Stimulated activated effector memory CD8-positive, alpha-beta T cell treated with anti-CD3 and anti-CD28 coated beads, Interleukin-12 subunit alpha, Interleukin-12 subunit beta, amount 100 ng/mL, for 72 hours (primary cell): ENCODE measurements at regions not wholly inside any gene's neighbourhood (a gene's known extent, or its start where the extent isn't known, plus 50 kb on each side); places are given as distances from the start of the nearest gene placed in this dataset.
A peak's percentile ranks its signal among the peaks of the same experiment; 100 is the strongest.

Experiments
- ATAC-seq: fragments of 150-1000 bp; cut with Tn5 transposase; 2 replicates; pipeline ENCODE4 v1.10.0; 2021
- DNase-seq, 2 donors: peaks; one replicate each; pipeline ENCODE4 v3.0.0; 2021 to 2022; ENCODE audit warnings: low spot score in 2 of 2
- H3K27ac Mint-ChIP-seq: one replicate; pipeline ENCODE4 v1.8.0; 2022; ENCODE audit warnings: mild to moderate bottlenecking, mixed read lengths
- H3K36me3 Mint-ChIP-seq: one replicate; pipeline ENCODE4 v1.8.0; 2022; ENCODE audit warnings: mild to moderate bottlenecking, mixed read lengths
- H3K4me1 Mint-ChIP-seq: one replicate; pipeline ENCODE4 v1.8.0; 2022; ENCODE audit warnings: mixed read lengths
- H3K4me3 Mint-ChIP-seq: one replicate; pipeline ENCODE4 v1.8.0; 2022; ENCODE audit warnings: mild to moderate bottlenecking, mixed read lengths
- H3K9me3 Mint-ChIP-seq: one replicate; pipeline ENCODE4 v1.8.0; 2022; ENCODE audit warnings: mixed read lengths

DNA sequence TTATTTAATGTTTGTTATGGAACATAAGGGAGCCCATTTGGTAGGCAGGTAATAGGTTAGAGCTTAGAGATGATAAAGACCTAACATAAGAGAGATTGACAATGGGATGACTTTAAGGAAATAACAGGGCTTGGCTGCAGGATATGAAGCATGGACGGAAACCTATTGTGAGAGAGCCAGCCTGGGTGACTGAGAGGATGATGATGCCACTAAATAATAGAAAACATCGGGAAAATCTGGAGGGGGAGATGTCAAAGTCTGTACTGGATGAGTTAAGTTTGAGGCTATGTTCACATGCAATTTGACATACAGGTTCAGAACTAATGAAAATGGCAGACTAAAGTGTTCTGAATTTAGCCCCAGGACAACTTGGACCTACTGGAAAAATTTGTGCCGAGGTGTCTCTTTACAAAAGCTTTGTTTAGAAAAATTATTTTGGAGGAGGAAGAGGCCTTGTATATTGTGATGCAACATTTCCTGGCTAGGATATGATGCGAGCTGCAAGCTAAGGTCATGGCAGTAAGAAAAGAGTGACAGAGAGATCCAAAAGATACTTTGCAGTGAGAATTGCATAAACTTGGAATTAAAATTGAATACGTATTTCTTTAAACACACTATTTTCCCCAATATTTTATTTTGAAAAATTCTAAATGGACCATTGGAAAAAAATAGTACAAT is 339.3 kb upstream of the PLET1 start:
- ATAC-seq (no peak), DNase-seq (no peak)
- H3K4me1 Mint-ChIP-seq, result no peaks in the 10 kb centered on the region
- H3K4me3 Mint-ChIP-seq, result no peak overlapping the region
- H3K36me3 Mint-ChIP-seq, result no peaks in the 10 kb centered on the region
- H3K27ac Mint-ChIP-seq, result no peak overlapping the region
- no peaks in the 10 kb centered on the region for H3K9me3 Mint-ChIP-seq

DNA sequence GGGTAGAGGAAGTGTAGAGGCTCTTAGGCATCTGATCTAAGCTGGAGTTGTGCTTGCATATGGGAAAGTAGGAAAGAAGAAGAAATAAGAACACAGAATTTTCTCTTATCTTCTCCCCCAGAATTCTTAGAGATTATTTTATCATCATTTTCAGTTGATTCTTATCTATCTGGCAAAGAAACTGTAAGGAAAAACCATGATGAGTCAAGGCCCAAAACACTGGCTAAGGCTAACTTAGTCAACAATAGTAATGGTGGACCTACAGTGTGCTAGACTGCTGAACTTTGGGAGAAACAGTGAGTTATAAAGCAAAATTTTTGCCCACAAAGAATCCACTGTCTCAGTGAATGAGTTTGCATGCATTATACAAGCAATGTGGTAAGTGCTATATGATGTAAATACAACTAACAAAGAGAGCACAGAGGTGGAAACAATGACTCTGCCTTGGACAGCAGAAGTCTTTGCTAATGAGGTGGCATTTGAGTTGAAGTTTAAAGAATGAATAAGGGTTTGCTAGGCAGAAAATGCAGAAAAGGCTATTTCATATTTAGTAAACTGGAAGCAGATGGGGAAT is 344.5 kb upstream of the PLET1 start:
- ATAC-seq (peak; percentile 54), DNase-seq (no peak)
- Mint-ChIP-seq H3K9me3 (no peaks in the 10 kb centered on the region), H3K4me1 (no peaks in the 10 kb centered on the region), H3K27ac (no peak overlapping the region), H3K36me3 (no peaks in the 10 kb centered on the region), H3K4me3 (no peak overlapping the region)

DNA sequence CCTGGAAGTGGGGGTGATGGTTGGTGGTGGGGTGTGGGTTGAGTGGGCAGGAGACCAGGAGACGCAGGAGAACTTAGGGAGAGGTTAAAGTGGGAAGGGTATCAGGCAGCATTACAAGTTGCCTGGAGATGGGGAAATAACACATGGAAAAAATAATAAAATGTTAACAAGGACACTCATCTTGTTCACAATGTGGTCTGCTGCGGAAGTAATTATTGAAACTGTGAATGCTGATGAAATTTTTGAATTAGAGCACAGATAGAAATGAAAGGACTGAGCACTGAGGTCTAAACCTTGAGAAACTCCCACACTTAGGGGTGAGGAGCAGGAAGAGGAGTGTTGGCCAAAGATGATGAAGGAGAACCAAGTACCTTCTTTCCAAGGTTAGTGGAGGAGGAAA is 346.0 kb upstream of the PLET1 start:
- no peaks in the 10 kb centered on the region for H3K36me3 Mint-ChIP-seq
- no peak overlapping the region for H3K4me3 Mint-ChIP-seq
- DNase-seq (no peak), ATAC-seq (no peak)
- H3K4me1 Mint-ChIP-seq, result no peaks in the 10 kb centered on the region
- H3K27ac Mint-ChIP-seq, result no peak overlapping the region
- no peaks in the 10 kb centered on the region for H3K9me3 Mint-ChIP-seq

DNA sequence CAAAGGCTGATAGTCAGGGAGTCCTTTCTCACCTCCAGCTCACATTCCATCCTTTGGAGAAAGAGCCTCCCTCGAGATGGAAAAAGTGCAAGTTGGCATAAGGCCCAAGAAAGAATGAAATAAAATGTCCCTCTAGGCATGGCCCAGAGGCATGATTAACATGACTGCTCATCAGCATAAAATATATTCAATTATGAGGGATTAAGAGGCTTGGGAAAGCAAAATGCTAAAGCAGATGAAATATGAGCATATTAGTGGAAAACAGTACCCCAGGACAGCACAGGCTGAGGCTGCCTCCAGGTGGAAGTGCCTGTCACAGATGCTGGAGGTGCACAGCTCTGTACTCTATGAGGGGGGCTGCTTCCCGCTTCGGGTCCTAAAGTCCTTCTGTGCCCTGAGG is 347.8 kb upstream of the PLET1 start:
- DNase-seq, result no peak
- no peak overlapping the region for H3K4me3 Mint-ChIP-seq
- ATAC-seq, result no peak
- no peaks in the 10 kb centered on the region for H3K36me3 Mint-ChIP-seq
- H3K4me1 Mint-ChIP-seq, result no peaks in the 10 kb centered on the region
- no peak overlapping the region for H3K27ac Mint-ChIP-seq
- no peaks in the 10 kb centered on the region for H3K9me3 Mint-ChIP-seq

DNA sequence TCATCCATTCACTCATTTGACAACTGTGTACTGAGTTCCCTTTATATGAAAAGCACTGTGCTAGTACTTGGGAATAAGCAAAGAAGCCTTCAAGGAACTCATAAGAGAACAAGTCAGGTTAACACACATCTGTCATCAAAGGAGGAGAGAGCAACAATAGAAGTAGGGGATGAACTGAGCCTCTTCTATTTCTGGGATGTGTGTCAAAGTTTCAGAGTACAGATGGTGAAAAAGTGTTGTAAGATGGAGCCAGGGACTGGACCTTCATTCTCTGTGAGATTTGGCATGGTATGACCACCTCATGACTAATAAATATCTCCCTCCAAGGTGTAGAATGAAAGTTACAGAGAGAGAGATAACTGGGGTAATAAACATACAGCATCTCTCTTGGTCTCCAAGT is 349.8 kb upstream of the PLET1 start:
- H3K4me1 Mint-ChIP-seq, result no peaks in the 10 kb centered on the region
- no peak overlapping the region for H3K4me3 Mint-ChIP-seq
- H3K36me3 Mint-ChIP-seq, result no peaks in the 10 kb centered on the region
- H3K27ac Mint-ChIP-seq, result no peak overlapping the region
- ATAC-seq, result no peak
- no peaks in the 10 kb centered on the region for H3K9me3 Mint-ChIP-seq
- no peak for DNase-seq

DNA sequence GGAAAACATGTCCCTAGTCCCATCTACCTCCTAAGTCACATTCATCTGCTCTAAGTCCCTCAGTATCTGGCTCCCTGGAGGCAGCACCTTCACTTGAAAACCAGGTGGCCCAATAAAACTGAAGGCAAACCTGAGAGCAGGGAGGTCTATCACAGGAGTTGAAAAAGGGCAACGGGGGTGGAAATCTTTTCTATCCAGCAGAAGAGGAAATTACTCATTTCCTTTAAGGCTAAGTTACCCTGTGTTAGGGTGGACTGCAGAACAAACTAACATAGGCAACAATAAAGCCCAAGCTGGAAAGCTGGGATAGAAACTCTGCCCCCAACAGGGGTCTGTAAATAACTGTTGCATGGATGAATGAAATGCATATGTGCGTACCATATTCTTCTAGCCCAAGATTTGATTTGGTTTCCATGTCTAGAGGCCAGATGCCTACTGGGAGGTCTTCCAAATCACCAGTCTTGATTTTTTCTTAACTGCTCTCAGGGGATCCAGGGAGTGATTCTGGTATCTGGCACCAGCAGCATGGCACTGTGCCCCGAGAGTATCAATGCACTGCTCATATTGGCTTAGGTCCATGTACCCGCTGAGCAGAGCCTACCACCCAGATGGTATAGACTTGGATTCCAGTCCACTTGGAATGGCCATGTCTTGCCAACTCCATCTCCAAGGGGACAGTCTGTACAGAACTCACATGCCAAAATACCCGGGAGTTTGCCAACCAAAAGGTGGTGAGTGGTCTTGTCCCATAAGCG is 350.0 kb upstream of the NCAM1 start:
- Mint-ChIP-seq H3K27ac (no peak overlapping the region), H3K36me3 (no peaks in the 10 kb centered on the region), H3K4me3 (no peak overlapping the region), H3K9me3 (no peaks in the 10 kb centered on the region), H3K4me1 (no peaks in the 10 kb centered on the region)
- no peak for ATAC-seq
- DNase-seq, result no peak

DNA sequence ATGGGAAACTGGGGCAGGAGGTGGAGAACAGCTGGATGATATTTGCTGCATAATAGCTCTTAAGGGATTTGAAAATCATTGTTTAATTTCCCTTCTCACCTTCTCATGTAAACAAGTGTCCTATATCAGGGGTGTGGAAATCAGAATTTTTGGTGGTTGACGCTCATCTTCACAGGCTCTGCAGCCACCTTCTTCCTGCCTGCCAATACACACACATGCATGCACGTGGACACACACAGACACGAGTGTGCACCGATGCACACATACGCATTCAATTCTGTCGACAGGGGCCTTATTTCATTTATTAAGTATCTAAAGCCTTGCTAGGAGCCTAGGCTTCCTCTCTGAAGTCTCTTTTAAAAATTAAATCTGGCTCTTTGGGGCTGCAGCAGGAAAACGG is 349.4 kb upstream of the NCAM1 start:
- H3K36me3 Mint-ChIP-seq, result no peaks in the 10 kb centered on the region
- ATAC-seq (no peak), DNase-seq (no peak)
- no peaks in the 10 kb centered on the region for H3K9me3 Mint-ChIP-seq
- no peak overlapping the region for H3K4me3 Mint-ChIP-seq
- H3K4me1 Mint-ChIP-seq, result no peaks in the 10 kb centered on the region
- no peak overlapping the region for H3K27ac Mint-ChIP-seq

DNA sequence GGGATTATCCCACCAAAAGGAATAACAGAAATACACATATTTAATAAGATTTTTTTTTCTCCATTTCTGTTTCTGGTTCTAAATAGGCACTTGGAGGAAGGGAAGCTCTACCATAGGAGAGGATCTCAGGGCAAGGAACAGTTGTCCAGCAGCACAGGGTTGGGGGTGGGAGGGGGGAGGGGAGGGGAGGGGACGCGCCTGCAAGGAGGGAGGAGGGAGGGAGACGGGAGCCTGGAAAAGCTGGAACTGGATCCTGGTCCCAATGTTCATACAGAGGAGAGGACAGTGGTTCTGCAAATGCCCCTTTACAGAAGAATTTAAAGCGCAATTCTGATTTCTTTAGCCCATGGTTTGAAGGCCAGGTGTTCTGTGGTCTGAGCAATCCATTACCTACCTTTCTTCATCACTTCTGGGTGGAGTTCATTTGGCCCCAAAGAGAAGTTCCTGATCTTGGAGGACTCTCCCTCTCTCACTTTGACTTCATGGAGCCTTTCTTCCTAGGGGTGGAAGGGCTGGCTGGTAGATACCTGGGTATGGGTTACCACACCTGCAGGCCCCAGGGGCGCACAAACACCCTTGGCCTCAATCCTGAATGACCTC is 348.9 kb upstream of the NCAM1 start:
- Mint-ChIP-seq H3K4me3 (no peak overlapping the region), H3K36me3 (no peaks in the 10 kb centered on the region), H3K9me3 (no peaks in the 10 kb centered on the region), H3K27ac (no peak overlapping the region), H3K4me1 (no peaks in the 10 kb centered on the region)
- no peak for DNase-seq
- no peak for ATAC-seq

DNA sequence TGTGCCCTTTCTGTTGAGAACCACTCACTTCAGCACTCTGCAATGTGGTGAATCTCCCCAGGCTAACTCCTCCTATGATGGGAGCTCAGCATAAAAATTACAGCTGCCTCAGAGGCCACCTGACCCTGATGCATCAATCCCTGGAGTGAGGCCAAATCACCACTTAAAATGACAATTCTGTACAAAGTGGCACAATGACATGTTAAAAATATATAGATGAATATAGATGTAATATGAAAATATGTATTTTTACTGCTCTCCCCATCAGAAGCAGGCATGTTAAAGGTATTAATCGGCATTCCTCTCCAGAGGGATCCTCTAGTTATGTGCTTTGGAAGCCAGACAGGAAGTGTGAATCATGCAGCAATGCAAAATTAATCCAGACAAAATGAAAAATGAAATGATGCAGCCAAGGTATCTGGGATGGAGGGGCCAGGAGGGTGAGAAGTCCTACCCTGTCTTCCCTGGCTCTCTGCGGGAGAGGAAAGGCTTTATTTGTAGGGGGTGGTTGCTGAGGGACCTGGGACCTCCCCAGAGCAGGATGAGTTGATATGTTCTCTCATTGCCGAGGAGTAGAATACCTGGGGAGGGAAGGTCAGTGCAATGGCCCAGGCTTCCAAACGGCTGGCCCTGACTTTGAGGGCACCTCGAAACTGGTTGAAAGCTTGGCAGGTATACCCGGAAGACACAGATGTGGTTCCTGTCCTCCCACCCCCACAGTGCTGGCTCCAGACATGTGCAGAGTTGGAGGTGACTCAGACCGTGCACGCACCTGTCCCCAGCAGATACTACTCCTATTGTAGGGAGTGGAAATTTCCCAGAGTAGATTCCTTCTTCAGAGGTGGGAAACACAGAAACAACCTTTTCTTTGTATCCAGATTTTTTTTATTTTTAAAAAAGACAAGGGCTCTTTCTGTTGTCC is 347.9 kb upstream of the NCAM1 start:
- no peaks in the 10 kb centered on the region for H3K4me1 Mint-ChIP-seq
- H3K27ac Mint-ChIP-seq, result no peak overlapping the region

DNA sequence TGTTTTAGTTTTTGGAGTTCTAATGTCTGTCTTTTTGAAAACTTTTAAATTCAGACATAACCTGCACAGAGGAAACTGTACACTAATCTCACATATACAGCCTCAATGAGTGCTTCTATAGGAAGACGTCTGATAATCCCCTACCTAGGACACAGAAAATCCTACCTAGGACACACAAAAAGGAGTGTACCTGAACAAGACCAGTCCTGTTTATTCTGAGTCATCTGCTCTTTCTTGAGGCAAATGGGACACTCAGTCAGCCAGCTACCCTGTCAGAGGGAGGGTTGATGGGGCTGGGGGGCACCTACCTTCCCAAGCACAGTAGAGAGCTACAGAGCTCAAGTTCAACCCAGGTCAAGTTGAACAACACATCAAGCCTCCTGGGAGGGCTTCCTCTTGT is 346.6 kb upstream of the NCAM1 start:
- no peaks in the 10 kb centered on the region for H3K4me1 Mint-ChIP-seq
- ATAC-seq (no peak), DNase-seq (no peak)
- no peaks in the 10 kb centered on the region for H3K9me3 Mint-ChIP-seq
- H3K36me3 Mint-ChIP-seq, result no peaks in the 10 kb centered on the region
- H3K27ac Mint-ChIP-seq, result no peak overlapping the region
- no peak overlapping the region for H3K4me3 Mint-ChIP-seq

More for the DNA sequence above, 347.9 kb upstream of the NCAM1 start:
- Mint-ChIP-seq H3K36me3 (no peaks in the 10 kb centered on the region), H3K9me3 (no peaks in the 10 kb centered on the region), H3K4me3 (no peak overlapping the region)
- DNase-seq, result no peak
- no peak for ATAC-seq

DNA sequence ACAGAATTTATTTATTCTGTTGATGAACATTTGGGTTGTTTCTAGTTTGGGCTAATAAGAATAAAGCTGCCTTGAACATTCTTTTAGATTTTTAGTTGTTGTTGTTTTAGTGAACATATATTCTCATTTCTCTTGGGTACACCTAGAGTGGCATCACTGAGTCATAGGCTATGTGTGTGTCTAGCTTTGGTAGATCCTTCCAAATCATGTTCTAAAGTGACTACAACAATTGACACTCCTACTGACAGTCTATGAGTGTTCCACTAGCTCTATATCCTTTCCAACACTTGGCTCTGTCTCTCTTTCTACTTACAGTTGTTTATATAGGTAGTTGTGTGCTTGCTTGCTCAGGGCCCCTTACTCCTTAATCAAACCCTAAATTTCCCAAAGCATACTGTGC is 346.0 kb upstream of the NCAM1 start:
- no peak for ATAC-seq

DNA sequence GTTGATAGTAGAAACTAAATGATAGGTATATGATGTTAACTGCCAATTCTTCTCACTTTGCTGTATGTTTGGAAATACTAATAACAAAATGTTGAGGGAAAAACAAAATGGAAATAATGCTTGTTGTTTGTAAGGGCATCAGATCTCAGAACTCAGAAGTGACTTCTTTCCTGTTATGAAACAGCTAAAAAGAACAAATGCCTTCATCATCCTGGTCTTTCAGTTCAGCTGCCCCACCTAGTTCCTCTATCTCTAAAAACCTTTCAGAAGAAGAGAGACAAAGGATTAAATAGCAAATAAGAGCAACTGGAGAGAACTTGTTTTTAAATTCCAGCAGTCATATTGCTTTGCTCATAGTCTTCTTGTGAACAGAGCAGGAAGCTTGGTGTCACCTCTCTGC is 345.3 kb upstream of the NCAM1 start:
- H3K4me1 Mint-ChIP-seq, result no peaks in the 10 kb centered on the region
- H3K27ac Mint-ChIP-seq, result no peak overlapping the region
- H3K36me3 Mint-ChIP-seq, result no peaks in the 10 kb centered on the region
- no peaks in the 10 kb centered on the region for H3K9me3 Mint-ChIP-seq
- ATAC-seq (no peak), DNase-seq (no peak)
- H3K4me3 Mint-ChIP-seq, result no peak overlapping the region

More for the DNA sequence above, 346.0 kb upstream of the NCAM1 start:
- no peak overlapping the region for H3K27ac Mint-ChIP-seq
- H3K4me3 Mint-ChIP-seq, result no peak overlapping the region
- no peak for DNase-seq
- H3K9me3 Mint-ChIP-seq, result no peaks in the 10 kb centered on the region
- no peaks in the 10 kb centered on the region for H3K4me1 Mint-ChIP-seq
- no peaks in the 10 kb centered on the region for H3K36me3 Mint-ChIP-seq

DNA sequence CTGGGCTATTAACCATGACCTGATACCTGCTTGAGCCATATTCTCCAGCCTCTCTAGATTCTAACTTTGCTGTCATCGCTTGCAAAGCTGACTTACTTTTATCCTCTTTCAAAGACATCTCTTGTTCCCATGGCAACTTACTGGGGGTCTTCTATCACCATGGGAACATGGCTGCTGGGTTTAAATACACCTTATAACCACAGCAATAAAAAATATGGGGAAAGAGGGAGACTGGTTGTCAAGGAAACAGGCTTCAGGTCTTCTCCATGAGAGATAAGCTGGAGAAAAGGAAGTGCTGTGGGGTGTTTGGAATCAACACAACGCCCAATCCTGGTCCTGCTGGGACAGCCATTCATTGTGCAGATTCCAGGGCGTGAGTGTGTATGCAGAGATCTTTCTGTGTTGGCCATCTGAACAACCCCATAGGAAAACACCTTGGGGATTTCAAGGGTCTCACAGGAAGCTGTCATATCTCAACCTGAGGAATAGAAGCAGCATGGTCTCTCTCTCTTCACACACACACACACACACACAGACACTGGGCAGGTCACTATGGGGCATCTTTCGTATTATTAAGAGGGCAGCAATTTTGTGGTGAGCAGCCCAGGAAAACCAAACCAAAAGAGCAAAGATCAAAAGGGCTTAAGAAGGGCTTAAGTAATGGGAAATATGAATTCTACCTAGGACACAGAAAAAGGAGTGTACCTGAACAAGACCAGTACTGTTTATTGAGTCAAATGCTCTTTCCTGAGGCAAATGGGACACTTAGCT is 344.7 kb upstream of the NCAM1 start:
- Mint-ChIP-seq H3K4me1 (no peaks in the 10 kb centered on the region), H3K9me3 (no peaks in the 10 kb centered on the region), H3K27ac (no peak overlapping the region), H3K36me3 (no peaks in the 10 kb centered on the region), H3K4me3 (no peak overlapping the region)
- DNase-seq, result peak in 1 of 2 donors; percentile 26
- ATAC-seq, result no peak

DNA sequence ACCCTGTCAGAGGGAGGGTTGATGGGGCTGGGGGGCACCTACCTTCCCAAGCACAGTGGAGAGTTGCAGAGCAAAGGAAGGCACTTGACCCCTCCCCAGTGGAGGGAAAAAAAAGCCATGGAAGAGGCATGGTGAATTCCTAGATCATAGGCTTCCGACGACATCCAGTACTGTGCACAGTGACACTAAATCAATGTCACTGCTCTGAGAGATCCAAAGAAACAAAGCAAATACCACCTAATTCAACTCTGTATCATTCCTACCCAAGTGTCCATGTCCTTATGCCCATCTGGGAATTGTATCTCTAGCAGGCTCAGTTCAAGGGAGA is 344.2 kb upstream of the NCAM1 start:
- no peaks in the 10 kb centered on the region for H3K36me3 Mint-ChIP-seq
- no peak overlapping the region for H3K4me3 Mint-ChIP-seq
- no peaks in the 10 kb centered on the region for H3K9me3 Mint-ChIP-seq
- no peak for ATAC-seq
- H3K27ac Mint-ChIP-seq, result no peak overlapping the region
- no peaks in the 10 kb centered on the region for H3K4me1 Mint-ChIP-seq
- no peak for DNase-seq
